Parathyroid adenoma (tissue), 2 donors: ENCODE measurements at regions not wholly inside any gene's neighbourhood (a gene's known extent, or its start where the extent isn't known, plus 50 kb on each side); places are given as distances from the start of the nearest gene placed in this dataset.

Experiments used
- H2AFZ ChIP-seq: fragments of 300-600 bp; sonication (generic); one replicate; pipeline ENCODE4 v1.7.0; 2017; ENCODE audit warnings: antibody characterized with exemption, mild to moderate bottlenecking
- H3K27ac ChIP-seq: fragments of 300-600 bp; sonication (generic); one replicate; pipeline ENCODE4 v1.7.0; 2017
- H3K27me3 ChIP-seq: fragments of 300-600 bp; sonication (generic); one replicate; pipeline ENCODE4 v1.7.0; 2017; ENCODE audit warnings: low read length; ENCODE audit not compliant: control insufficient read depth, insufficient read depth
- H3K36me3 ChIP-seq: fragments of 300-600 bp; sonication (generic); one replicate; pipeline ENCODE4 v1.7.0; 2017; ENCODE audit warnings: low read length; ENCODE audit not compliant: control insufficient read depth, insufficient read depth
- H3K4me1 ChIP-seq: fragments of 300-600 bp; sonication (generic); one replicate; pipeline ENCODE4 v1.7.0; 2017; ENCODE audit warnings: control low read depth
- H3K4me2 ChIP-seq: fragments of 300-600 bp; sonication (generic); one replicate; pipeline ENCODE4 v1.7.0; 2017; ENCODE audit warnings: low read length
- H3K4me3 ChIP-seq: fragments of 300-600 bp; sonication (generic); one replicate; pipeline ENCODE4 v1.7.0; 2017; ENCODE audit warnings: low read depth, low read length
- H3K79me2 ChIP-seq: fragments of 300-600 bp; sonication (generic); one replicate; pipeline ENCODE4 v1.7.0; 2017; ENCODE audit warnings: control low read depth
- H3K9ac ChIP-seq: fragments of 300-600 bp; sonication (generic); one replicate; pipeline ENCODE4 v1.7.0; 2017; ENCODE audit warnings: mild to moderate bottlenecking
- H3K9me3 ChIP-seq: fragments of 300-600 bp; sonication (generic); one replicate; pipeline ENCODE4 v1.7.0; 2017; ENCODE audit warnings: low read length; ENCODE audit not compliant: control insufficient read depth
- TF ChIP-seq, protein P1 (sequence below): fragments of 300-600 bp; sonication (generic); IDR thresholded peaks from one replicate; pipeline ENCODE4 v1.7.0; 2017; ENCODE audit warnings: antibody characterized with exemption, mild to moderate bottlenecking
- donor health status: primary hyperparathyroidism.

DNA sequence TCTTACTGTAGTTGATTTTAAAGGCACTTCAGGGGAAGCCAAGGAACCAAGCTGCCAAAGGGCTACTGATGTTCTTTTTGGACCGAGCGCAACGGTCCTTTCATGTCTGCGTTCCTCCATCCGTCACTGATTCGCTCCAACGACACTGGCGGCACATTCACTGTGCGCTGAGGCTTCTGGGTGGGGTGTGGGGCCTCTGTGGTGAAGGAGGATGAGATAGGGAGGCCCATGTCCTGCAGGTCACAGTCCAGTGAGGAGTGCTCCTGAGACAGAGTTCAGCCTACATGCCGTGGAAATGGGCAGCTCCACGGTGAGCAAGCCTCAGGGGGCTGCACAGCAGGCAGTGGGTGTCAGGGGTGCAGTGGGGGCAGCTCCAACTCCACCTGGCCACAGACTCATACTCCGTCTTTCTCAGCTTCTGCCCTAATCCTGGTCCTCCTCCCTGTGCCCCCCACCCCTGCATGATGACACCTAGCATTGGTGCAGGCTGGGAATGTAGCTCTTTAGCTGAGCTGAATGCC lies 87.8 kb upstream of the SHANK2 start:
- H3K27me3 ChIP-seq = no peaks in the 10 kb centered on the region
- no peak overlapping the region for H3K9ac ChIP-seq
- TF ChIP-seq, protein P1, sequence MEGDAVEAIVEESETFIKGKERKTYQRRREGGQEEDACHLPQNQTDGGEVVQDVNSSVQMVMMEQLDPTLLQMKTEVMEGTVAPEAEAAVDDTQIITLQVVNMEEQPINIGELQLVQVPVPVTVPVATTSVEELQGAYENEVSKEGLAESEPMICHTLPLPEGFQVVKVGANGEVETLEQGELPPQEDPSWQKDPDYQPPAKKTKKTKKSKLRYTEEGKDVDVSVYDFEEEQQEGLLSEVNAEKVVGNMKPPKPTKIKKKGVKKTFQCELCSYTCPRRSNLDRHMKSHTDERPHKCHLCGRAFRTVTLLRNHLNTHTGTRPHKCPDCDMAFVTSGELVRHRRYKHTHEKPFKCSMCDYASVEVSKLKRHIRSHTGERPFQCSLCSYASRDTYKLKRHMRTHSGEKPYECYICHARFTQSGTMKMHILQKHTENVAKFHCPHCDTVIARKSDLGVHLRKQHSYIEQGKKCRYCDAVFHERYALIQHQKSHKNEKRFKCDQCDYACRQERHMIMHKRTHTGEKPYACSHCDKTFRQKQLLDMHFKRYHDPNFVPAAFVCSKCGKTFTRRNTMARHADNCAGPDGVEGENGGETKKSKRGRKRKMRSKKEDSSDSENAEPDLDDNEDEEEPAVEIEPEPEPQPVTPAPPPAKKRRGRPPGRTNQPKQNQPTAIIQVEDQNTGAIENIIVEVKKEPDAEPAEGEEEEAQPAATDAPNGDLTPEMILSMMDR = no peak
- H3K79me2 ChIP-seq = no peaks in the 10 kb centered on the region
- no peak overlapping the region for H2AFZ ChIP-seq
- H3K36me3 ChIP-seq = no peaks in the 10 kb centered on the region
- no peak overlapping the region for H3K4me3 ChIP-seq
- H3K27ac ChIP-seq = no peak overlapping the region
- no peaks in the 10 kb centered on the region for H3K4me1 ChIP-seq
- H3K4me2 ChIP-seq = no peak overlapping the region
- no peaks in the 10 kb centered on the region for H3K9me3 ChIP-seq

DNA sequence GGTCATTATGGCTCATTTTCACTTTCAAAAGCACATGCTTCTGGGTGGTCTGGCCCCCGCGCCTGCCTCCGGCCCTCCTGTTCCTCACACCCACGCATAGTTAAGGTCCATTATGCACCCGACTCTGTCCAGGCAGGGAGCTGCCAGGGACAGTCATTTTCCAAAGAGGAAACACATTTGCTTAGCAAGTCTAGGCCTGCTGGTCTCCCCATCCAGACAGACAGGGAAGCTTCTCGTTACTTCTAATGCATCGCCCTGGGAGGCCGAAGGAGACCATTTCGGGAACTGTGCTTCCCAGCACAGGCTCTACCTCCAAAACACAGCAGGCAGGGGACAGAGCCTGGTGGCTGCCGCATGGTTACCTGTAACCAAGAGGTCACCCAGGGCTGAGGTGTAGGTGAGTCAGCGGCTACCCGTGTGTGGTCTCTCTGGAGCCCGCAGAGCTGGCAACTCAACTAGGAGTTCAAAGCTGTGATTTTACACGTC lies 87.1 kb upstream of the SHANK2 start:
- Histone ChIP-seq H3K4me3 (no peak overlapping the region), H2AFZ (no peak overlapping the region), H3K4me2 (no peak overlapping the region), H3K36me3 (no peaks in the 10 kb centered on the region), H3K27ac (no peak overlapping the region), H3K79me2 (no peaks in the 10 kb centered on the region), H3K27me3 (no peaks in the 10 kb centered on the region), H3K9me3 (no peaks in the 10 kb centered on the region), H3K9ac (no peak overlapping the region), H3K4me1 (no peaks in the 10 kb centered on the region)
- TF ChIP-seq, protein P1 = no peak

DNA sequence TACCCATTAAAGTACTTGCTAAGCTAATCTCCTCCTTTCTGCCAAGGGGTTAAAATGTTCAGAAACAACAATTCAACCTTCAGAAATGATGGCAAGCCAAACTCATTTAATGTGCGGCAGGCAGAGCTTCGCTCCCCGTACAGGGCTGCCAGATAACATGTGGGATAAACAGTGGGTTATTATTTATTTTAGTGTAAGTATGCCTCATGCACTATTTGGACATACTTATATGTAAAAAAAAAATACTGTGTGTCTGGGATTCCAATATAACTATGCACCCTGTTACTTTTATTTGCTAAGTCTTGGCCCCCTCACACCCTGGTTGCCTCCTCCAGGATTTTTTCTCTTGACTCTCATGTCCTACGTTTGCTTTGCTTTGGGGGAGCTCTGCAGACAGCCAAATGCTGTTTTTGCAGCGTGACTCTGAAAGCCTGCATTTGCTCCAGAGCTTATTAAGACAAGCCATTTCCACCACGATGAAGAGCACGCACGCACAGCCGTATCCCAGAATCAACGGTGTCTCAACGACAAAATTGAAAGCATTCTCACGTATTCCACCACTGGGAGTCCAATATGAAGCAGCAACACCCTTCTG lies 86.5 kb upstream of the SHANK2 start:
- Histone ChIP-seq H3K9ac (no peak overlapping the region), H3K79me2 (no peaks in the 10 kb centered on the region), H3K4me3 (no peak overlapping the region), H2AFZ (no peak overlapping the region), H3K27me3 (no peaks in the 10 kb centered on the region), H3K36me3 (no peaks in the 10 kb centered on the region), H3K4me1 (no peaks in the 10 kb centered on the region), H3K4me2 (no peak overlapping the region), H3K27ac (no peak overlapping the region), H3K9me3 (no peaks in the 10 kb centered on the region)
- TF ChIP-seq, protein P1 = no peak

DNA sequence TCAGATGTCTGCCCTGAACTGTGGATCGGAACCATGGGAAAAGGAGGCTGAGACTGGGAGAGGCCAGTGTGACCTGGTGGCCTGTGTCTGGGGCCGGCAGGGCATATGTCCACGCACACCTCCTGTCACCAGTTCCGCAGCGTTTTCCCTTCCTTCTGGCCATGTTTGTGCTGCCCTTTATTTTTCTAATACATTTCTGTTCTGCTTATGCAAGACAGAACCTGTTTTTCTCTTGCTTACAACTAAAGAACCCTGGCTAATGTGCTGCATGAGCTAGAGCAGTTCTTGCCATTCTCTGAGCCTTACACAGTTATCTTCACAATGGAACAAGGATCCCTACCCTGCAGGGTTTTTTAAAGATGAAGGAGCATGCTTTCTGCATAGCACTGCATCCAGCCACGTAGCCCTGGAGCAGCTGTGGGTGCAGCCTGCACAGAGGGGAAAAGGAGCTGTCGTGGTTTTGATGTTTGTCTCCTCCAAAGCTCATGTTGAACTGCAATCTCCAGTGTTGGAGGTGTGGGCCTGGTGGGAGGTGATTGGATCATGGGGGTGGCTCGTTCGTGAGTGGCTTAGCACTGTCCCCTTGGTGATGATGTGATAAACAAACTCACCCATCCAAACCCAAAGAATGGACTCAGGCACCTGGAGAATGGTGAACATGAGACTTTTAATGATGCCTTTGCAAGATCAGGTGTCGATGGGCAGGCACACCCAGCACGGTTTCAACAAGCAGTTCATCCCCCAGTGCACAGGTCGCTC lies 84.8 kb upstream of the SHANK2 start:
- H3K27me3 ChIP-seq = no peaks in the 10 kb centered on the region

More for the DNA sequence above, 84.8 kb upstream of the SHANK2 start:
- no peaks in the 10 kb centered on the region for H3K9me3 ChIP-seq
- H3K4me1 ChIP-seq = no peaks in the 10 kb centered on the region
- TF ChIP-seq, protein P1 = no peak
- no peak overlapping the region for H3K27ac ChIP-seq
- H3K4me2 ChIP-seq = no peak overlapping the region
- no peaks in the 10 kb centered on the region for H3K36me3 ChIP-seq
- H3K9ac ChIP-seq = no peak overlapping the region
- no peaks in the 10 kb centered on the region for H3K79me2 ChIP-seq
- no peak overlapping the region for H3K4me3 ChIP-seq
- no peak overlapping the region for H2AFZ ChIP-seq
